GM18520 (cell line): ENCODE measurements at regions not wholly inside any gene's neighbourhood (a gene's known extent, or its start where the extent isn't known, plus 50 kb on each side); places are given as distances from the start of the nearest gene placed in this dataset.

Experiments
- ATAC-seq: cut with Tn5 transposase; IDR thresholded peaks from one replicate; pipeline ENCODE4 v1.9.1; 2021; ENCODE audit not compliant: unreplicated experiment

- ATAC-seq, result no peak
Observed at GRCh38 chr6:4383910-4384638, 248.7 kb upstream of the ECI2 start.

GRCh38 chr6:4382362-4382853 is 247.0 kb upstream of the ECI2 start:
- no peak for ATAC-seq

GRCh38 chr6:4381381-4381780 is 246.0 kb upstream of the ECI2 start:
- ATAC-seq, result no peak

GRCh38 chr6:4380881-4381281 is 245.5 kb upstream of the ECI2 start:
- ATAC-seq, result no peak

GRCh38 chr6:4379958-4380357 is 244.6 kb upstream of the ECI2 start:
- ATAC-seq, result no peak

GRCh38 chr6:4378319-4378996 is 243.1 kb upstream of the ECI2 start:
- no peak for ATAC-seq

GRCh38 chr6:4377603-4378002 is 242.2 kb upstream of the ECI2 start:
- ATAC-seq, result no peak

- ATAC-seq, result no peak
Observed at GRCh38 chr6:4374216-4374615, 238.8 kb upstream of the ECI2 start.

GRCh38 chr6:4372866-4373265 is 237.5 kb upstream of the ECI2 start:
- no peak for ATAC-seq

GRCh38 chr6:4371207-4371921 is 236.0 kb upstream of the ECI2 start:
- no peak for ATAC-seq

- no peak for ATAC-seq
Observed at GRCh38 chr6:4370066-4370465, 234.7 kb upstream of the ECI2 start.

GRCh38 chr6:4369616-4370015 is 234.2 kb upstream of the ECI2 start:
- no peak for ATAC-seq

- ATAC-seq, result no peak
Observed at GRCh38 chr6:4368649-4369048, 233.3 kb upstream of the ECI2 start.

- ATAC-seq, result no peak
Observed at GRCh38 chr6:4367643-4368042, 232.3 kb upstream of the ECI2 start.

- ATAC-seq, result no peak
Observed at GRCh38 chr6:4366635-4367395, 231.4 kb upstream of the ECI2 start.

- ATAC-seq, result no peak
Observed at GRCh38 chr6:4365686-4366085, 230.3 kb upstream of the ECI2 start.

- no peak for ATAC-seq
Observed at GRCh38 chr6:4364711-4365110, 229.3 kb upstream of the ECI2 start.

- no peak for ATAC-seq
Observed at GRCh38 chr6:4364172-4364571, 228.8 kb upstream of the ECI2 start.

GRCh38 chr6:4363656-4364055 is 228.3 kb upstream of the ECI2 start:
- no peak for ATAC-seq

- ATAC-seq, result no peak
Observed at GRCh38 chr6:4362326-4362725, 227.0 kb upstream of the ECI2 start.

- no peak for ATAC-seq
Observed at GRCh38 chr6:4360920-4361319, 225.5 kb upstream of the ECI2 start.
